Fibroblast of pulmonary artery (primary cell): ENCODE measurements at regions not wholly inside any gene's neighbourhood (a gene's known extent, or its start where the extent isn't known, plus 50 kb on each side); places are given as distances from the start of the nearest gene placed in this dataset.

Experiments
- DNase-seq: peaks from one replicate; pipeline ENCODE4 v3.0.0-alpha.2; 2010; ENCODE audit warnings: low read depth
- H3K4me3 ChIP-seq: replicated peaks from 2 replicates; pipeline ENCODE4 v1.5.1; 2011; ENCODE audit warnings: low read depth, mild to moderate bottlenecking, control low read depth, low read length, moderate library complexity
- TF ChIP-seq, protein P1 (sequence below): IDR thresholded peaks from 2 replicates; pipeline ENCODE4 v1.5.1; 2011; ENCODE audit warnings: mild to moderate bottlenecking, control low read depth, low read length, inconsistent platforms; ENCODE audit errors: missing control alignments

DNA sequence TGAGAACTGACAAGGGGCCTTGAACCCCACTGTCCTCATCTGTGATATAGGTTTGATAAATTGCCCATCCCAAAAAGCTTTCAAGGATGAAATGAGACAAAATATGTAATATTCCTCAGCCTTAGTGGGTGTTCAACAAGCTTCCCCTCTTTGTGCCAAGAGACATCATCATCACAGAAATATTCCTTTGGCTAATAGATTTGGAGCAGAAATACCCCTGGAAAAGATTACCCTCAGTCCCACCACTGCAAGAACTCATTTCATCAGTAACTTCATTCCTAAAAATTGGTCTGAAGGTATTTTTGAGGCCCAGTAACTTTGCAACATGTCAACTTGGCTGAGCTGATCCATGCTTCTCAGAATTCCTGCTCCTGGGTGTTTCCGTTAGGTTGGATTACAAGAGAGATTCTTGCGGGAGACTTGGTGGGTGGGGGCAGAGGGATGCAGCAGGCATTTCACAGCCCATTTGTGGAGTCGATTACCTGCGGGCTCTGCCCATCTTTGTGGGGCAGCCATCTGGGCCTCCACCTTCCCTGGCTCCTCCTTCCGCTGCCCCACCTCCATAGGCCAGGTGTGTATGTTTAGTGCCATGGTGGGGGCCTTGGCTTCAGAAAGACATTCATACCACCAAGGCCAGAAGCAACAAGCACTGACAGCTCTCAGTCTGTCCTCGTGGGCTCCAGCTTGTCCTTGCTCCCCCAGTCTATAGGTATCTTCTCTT is 263.9 kb downstream of the GLI2 start:
- no peak overlapping the region for H3K4me3 ChIP-seq
- TF ChIP-seq, protein P1, sequence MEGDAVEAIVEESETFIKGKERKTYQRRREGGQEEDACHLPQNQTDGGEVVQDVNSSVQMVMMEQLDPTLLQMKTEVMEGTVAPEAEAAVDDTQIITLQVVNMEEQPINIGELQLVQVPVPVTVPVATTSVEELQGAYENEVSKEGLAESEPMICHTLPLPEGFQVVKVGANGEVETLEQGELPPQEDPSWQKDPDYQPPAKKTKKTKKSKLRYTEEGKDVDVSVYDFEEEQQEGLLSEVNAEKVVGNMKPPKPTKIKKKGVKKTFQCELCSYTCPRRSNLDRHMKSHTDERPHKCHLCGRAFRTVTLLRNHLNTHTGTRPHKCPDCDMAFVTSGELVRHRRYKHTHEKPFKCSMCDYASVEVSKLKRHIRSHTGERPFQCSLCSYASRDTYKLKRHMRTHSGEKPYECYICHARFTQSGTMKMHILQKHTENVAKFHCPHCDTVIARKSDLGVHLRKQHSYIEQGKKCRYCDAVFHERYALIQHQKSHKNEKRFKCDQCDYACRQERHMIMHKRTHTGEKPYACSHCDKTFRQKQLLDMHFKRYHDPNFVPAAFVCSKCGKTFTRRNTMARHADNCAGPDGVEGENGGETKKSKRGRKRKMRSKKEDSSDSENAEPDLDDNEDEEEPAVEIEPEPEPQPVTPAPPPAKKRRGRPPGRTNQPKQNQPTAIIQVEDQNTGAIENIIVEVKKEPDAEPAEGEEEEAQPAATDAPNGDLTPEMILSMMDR = no peak
- DNase-seq = no peak

DNA sequence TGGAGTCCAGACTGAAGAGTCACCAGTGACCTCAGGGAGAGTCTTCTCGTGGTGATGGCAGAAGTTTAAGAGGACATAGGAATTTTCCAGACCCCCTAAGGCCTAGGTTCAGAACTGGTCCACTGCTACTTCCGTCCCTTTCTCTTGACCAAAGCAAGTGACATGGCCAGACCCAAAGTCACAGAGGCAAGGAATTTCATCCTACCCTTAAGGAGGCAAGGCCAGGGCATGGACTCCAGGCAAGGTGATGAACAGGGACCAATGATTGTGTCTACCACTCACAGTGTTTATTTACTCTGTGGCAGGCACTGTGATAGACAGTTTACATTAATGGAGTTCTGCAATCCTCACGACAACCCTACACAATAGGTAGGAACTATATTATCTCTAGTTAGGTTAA is 265.1 kb downstream of the GLI2 start:
- TF ChIP-seq, protein P1 = no peak
- no peak for DNase-seq
- H3K4me3 ChIP-seq = no peak overlapping the region

DNA sequence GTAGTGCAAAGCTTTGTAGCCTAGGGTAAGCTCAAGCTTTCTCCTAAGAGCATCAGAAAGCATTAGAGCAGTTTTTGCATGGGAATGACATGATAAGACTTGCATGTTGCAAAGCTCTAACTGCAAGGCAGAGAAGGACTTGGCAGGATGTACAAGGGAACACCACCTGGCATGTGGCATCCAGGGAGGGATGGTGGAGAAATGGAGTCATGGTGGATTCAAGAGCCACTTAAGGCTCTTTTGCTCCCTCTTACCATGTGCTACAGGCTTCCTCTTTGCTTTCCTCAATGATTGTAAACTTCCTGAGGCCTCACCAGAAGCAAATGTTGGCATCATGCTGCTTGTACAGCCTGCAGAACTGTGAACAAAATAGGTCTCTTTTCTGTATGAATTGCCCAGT is 266.0 kb downstream of the GLI2 start:
- TF ChIP-seq, protein P1 = no peak
- no peak overlapping the region for H3K4me3 ChIP-seq
- DNase-seq = no peak

DNA sequence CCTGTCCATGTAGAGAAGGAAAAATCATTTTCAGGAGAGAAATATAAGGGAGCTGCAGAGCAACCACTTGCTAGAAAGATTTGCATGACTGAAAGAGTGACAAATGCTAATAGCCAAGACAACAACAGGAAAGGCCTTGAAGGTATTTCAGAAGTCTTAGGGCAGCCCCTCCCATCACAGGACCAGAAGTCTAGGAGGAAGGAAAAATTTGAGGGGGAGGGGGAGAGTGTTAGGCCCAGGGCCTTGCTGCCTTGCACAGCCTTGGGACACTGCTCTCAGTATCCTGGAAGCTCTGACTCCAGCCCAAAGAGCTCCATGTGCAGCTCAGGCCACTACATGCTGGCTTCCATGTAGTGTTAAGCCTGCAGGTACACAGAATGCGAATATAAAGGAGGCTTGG is 266.9 kb downstream of the GLI2 start:
- TF ChIP-seq, protein P1 = no peak
- no peak overlapping the region for H3K4me3 ChIP-seq
- no peak for DNase-seq

DNA sequence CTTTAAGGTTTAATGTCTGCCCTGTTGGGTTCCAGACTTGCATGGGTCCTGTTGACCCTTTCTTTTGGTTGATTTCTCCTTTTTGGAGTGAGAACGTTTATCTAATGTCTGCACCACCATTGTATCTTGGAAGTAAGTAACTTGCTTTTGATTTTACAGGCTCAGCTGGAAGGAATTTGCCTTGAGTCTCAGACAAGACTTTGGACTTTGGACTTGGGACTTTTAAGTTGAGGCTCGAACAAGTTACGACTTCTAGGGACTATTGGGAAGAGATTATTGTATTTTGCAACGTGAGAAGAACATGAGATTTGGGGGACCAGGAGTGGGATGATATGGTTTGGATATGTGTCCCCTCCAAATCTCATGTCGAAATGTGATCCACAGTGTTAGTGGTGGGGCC is 267.7 kb downstream of the GLI2 start:
- no peak overlapping the region for H3K4me3 ChIP-seq
- TF ChIP-seq, protein P1 = no peak
- no peak for DNase-seq

DNA sequence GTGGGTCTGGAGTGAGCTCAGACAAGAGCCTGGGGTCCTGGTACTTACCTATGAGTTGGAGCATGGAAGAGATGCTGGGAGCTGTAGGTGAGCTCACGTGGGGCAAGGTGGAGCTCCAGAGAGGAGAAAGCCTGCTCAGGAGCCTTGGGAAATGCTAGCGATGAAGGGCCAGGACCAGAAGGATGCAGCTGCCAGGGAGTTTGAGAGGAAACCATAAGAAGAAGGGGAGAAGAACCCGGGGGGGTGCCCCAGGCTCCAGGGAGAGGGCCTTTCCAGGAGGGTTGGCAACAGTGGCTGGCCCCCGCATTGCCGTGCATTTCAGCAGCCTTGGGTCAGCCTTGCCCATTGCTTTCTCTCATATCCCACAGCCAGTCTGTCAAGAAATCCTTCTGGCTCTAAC is 268.7 kb downstream of the GLI2 start:
- no peak overlapping the region for H3K4me3 ChIP-seq
- TF ChIP-seq, protein P1 = no peak
- DNase-seq = no peak

DNA sequence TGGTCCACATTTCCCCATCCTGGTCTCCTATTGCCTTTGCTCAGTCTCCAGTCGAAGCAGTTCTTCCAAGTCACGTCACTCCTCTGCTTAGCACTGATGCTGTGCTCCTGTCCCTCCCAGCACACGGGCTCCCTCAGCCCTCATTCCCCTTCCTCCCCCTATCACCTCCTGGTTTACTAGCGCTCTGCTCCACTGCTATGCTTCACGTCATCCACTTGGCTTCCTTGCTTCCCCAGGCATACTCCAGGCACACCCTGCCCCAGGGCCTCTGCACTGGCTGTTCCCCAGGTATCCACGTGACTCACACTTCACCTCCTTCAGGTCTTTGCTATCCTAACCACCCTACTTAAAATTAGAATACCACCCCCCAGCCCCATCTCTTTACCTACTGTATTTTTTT is 269.3 kb downstream of the GLI2 start:
- DNase-seq = no peak
- TF ChIP-seq, protein P1 = no peak

More for the DNA sequence above, 269.3 kb downstream of the GLI2 start:
- no peak overlapping the region for H3K4me3 ChIP-seq
